GM19240 (cell line): ENCODE measurements at regions not wholly inside any gene's neighbourhood (a gene's known extent, or its start where the extent isn't known, plus 50 kb on each side); places are given as distances from the start of the nearest gene placed in this dataset.
"Not testable (repeated sequence)": the region's sequence is repeated elsewhere in the genome, so short reads cannot be mapped to it uniquely, and the experiment has no call there.

ENCODE experiments used
- DNase-seq: peaks from one replicate; pipeline ENCODE4 v3.0.0; 2011; ENCODE audit warnings: low spot score; ENCODE audit not compliant: insufficient read length

DNA sequence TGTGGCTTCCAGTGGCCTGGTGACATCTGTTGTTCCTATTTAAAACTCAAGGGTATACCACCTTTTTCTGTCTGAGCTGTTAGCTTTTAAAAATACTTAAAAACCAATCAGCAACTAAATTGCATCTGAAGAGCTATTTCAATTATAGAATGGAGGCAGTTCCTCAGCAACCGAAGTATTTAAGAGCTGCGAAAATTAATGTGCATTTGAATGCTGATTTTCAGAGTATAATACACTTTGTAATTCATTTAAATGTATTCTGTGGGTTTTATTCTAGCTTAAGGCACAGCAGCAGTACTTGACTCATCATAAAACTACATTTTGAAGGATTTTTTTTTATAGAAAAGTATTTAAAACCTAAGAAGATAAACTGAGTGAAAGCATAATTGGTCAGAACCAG, 404.9 kb upstream of the PRKCQ start:
- no peak for DNase-seq

DNA sequence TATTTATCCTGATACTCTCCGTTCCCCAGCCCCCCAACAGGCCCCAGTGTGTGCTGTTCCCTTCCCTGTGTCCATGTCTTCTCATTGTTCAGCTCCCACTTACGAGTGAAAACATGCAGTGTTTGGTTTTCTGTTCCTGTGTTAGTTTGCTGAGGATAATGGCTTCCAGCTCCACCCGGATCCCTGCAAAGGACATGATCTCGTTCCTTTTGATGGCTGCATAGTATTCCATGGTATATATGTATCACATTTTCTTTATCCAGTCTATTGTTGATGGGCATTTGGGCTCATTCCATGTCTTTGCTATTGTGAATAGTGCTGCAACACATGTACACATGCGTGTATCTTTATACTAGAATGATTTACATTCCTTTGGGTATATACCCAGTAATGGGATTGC, 403.9 kb upstream of the PRKCQ start:
- DNase-seq, result not testable (repeated sequence)

DNA sequence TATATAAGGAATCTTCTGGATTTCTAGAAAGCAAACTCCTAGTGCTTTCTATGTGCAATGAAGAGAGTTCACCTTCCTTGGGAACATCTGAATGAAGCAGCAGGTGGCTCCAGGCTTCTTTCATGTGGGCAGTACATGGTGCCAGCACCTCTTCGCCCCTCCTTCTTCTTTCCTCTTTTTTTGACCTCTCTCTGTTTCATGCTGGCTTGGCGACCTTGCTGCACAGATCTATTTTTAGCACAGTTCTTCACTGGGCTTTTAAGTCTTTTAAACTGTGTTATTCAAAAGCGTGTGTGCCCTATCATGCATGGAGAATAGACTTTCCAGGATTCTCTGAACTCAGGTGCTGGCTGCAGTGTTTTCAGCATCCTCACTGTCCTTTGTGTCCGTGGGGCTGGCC, 400.3 kb upstream of the PRKCQ start:
- DNase-seq, result no peak

GRCh38 chr10:6979371-6979770, 399.3 kb upstream of the PRKCQ start:
- no peak for DNase-seq

GRCh38 chr10:6978187-6978627, 398.1 kb upstream of the PRKCQ start:
- DNase-seq, result no peak

DNA sequence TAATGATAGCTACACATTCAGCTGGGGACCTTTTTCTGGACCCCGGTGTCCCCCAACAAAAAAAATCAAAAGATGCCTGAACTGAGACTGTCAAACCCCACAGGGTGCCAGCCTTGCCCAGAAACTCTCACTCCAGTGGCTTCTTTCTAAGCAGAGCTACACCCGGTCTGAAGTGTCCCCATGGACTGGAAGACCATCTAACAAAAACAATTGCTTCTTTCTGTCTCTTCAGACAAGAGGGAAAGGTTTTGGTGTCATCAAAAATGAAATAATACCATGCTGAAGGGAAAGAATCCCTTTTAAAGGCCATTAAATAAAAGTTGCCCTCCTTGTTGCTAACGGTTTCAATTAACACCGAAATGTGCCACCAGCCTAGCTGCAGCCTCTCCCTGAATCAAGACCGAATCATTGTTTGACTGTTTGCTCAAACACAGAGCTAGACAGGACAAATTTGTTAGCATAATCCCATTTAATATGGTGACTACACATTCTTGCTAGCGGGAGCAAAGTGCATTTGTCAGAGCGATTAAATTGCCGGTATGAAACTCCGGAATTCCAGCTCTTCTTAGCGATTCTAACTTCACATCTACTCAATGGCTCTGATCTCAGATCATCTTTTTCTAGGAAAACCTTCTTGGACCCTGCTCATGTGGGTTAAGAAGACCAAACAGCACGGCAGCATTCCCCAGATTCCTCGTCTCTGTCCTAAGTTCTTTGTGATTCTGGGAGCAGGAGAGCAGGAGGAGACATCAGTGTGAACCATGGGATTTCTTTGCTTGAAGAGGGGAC, 397.5 kb upstream of the PRKCQ start:
- no peak for DNase-seq

GRCh38 chr10:6973899-6974298, 393.8 kb upstream of the PRKCQ start:
- no peak for DNase-seq

GRCh38 chr10:6972226-6972625, 392.1 kb upstream of the PRKCQ start:
- DNase-seq, result no peak

GRCh38 chr10:6969659-6970058, 389.6 kb upstream of the PRKCQ start:
- no peak for DNase-seq

DNA sequence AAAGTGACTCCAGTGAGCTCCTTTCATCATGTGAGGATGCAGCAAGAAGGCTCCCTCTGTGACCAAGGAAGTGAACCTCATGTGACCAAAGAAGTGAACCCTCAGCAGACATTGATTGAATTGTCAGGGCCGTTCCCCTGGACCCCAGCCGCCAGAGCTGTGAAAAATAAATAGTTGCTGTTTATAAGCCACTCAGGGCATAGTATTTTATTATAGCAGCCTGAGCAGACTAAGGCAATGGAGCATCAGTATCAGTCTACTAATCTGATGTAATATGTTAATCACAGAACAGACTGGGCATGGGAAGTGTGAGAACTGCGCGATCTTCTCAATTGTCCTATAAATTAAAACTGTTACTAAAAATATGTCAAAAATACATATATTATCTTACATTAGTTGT, 384.5 kb upstream of the PRKCQ start:
- DNase-seq, result no peak

- DNase-seq, result no peak
These were observed 382.5 kb upstream of the PRKCQ start for GRCh38 chr10:6962576-6962975.

- DNase-seq, result no peak
These were observed 378.6 kb upstream of the PRKCQ start for GRCh38 chr10:6958711-6959110.

DNA sequence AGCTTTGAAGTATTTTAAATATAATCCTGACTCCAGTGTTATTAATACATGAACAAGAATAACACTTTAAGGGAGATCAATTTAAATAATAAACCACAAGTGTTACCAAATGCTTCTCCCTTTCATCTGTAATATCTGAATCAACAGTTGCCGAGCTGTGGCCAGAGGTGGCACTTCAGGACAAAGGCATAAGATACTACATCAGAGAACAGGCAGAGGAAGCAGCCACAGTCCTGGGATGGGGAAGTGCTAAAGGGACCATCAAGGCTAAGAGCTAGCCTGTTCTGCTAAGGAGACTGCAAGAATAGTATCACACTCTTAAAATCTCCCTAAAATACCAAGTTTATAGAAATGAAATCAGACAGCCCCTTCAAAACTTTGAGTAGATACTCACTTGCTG, 378.2 kb upstream of the PRKCQ start:
- DNase-seq, result no peak

DNA sequence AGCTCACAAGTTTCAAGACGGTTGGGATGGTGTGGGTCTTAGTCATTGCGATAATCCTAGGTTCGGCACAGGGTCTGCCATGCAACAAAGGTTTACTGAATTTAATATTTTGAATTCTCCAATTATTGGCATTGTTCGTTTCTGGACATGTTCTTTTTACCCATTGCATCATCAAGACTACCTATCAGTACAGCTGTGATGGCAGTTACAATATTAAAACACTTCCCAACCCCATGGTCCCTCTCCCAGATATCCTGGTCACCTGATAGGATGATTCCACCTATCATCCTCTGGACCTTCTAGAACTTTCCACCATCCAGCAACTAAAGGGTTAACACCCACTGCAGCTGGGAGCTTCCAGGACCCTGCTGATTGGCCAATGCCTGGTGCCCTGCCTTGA, 377.8 kb upstream of the PRKCQ start:
- DNase-seq, result no peak

DNA sequence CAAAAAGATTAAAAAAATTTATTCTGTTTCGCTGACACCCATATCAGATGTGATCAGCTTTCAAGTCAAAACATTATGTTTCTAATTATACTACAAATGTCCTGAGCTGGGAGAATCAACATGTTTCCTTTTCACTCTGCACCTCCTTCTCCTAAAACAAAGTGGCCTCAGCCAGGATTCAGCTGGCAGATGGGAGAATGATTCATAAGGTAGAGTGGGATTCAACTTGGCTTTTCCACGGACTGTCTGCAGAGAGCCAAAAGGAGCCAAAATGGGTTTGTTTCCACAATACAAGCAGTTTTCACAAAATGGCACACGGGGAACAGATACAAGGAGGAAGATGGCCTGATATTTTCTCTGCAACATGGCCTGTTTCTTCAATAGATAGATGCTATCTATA, 376.5 kb upstream of the PRKCQ start:
- no peak for DNase-seq

- no peak for DNase-seq
These were observed 373.3 kb upstream of the PRKCQ start for GRCh38 chr10:6953271-6953801.

GRCh38 chr10:6951732-6952131, 371.7 kb upstream of the PRKCQ start:
- no peak for DNase-seq

GRCh38 chr10:6950133-6950532, 370.1 kb upstream of the PRKCQ start:
- DNase-seq, result no peak

DNA sequence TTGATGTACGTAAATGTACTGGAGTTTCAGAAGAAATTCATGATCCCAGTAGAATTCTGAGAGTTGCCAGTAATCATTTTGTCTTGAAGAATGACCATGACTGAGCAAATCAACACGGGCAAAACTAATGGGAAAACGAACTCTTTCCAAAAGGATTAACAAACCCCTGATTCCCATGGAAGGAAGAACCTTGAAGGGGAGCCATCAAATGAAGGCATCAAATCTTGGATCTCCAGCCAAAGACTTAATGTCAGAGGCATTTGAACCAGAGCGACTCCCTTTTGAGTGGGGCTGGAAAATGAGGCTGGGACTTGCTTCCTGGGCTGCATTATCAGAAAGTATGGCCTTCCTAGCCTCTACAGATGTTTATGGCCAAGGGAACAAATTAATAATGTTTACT, 364.4 kb upstream of the PRKCQ start:
- no peak for DNase-seq

- no peak for DNase-seq
These were observed 358.3 kb upstream of the PRKCQ start for GRCh38 chr10:6938384-6938783.

DNA sequence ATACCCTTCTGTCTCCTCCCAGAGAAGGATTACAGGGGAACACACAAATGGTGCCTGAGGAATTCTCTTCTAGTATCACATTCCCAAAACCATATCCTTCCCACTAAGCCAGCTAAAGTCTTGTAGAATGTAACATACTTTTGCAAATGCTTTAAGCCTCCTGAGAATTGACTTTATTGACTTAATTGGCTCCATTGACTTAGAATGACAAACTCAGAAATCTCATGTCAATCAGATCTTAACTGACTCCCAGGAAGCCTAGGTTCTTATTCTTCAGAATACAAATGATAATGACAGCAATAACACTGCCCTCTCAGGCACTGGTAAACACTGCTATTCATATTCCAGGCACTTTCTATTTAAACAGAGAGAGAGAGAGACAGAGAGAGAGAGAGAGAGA, 356.9 kb upstream of the PRKCQ start:
- no peak for DNase-seq

GRCh38 chr10:6929148-6929830, 349.2 kb upstream of the PRKCQ start:
- no peak for DNase-seq

DNA sequence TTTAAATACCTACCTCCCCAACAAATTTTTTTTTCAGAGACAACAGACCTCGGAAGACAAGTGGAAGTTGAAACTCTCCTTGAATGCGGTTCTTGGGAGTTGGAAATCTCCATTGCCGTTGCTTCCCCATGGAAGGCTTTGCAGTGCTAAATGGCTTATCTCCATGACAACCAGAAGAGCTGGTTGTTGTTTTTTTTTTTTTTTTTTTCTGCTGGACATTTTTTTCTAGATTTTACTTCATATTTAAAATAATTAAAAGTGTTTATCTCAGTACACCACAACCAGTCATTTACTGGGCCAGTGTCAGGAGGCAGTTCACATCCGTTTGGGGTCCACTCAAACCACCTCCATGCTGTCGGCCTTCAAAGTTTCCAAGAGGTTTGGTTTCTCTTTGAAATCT, 348.5 kb upstream of the PRKCQ start:
- no peak for DNase-seq
